ENCODE measurements at regions not wholly inside any gene's neighbourhood (a gene's known extent, or its start where the extent isn't known, plus 50 kb on each side); places are given as distances from the start of the nearest gene placed in this dataset.

- no peak for DNase-seq (ENCODE audit: low read depth)
- no peak for TF ChIP-seq CTCF (IDR thresholded peaks at IDR 0.05; ENCODE audit: insufficient read depth, low read length, poor library complexity, severe bottlenecking)
- H3K27me3 ChIP-seq (ENCODE audit: control insufficient read depth, insufficient read depth, low read length): no peaks in the 10 kb centered on the region
- H3K4me3 ChIP-seq (ENCODE audit: low read depth, low read length): no peak overlapping the region
- H3K36me3 ChIP-seq (ENCODE audit: control insufficient read depth, insufficient read depth, low read length): no peaks in the 10 kb centered on the region
Measured at GRCh38 chr7:118735441-118735840, 510.9 kb downstream of the ANKRD7 start.

GRCh38 chr7:118737935-118738334, 513.4 kb downstream of the ANKRD7 start:
- Histone ChIP-seq H3K36me3 (ENCODE audit: control insufficient read depth, insufficient read depth, low read length) (no peaks in the 10 kb centered on the region), H3K27me3 (ENCODE audit: control insufficient read depth, insufficient read depth, low read length) (no peaks in the 10 kb centered on the region), H3K4me3 (ENCODE audit: low read depth, low read length) (no peak overlapping the region)
- TF ChIP-seq CTCF (IDR thresholded peaks at IDR 0.05; ENCODE audit: insufficient read depth, low read length, poor library complexity, severe bottlenecking): no peak
- no peak for DNase-seq (ENCODE audit: low read depth)

GRCh38 chr7:118745927-118746326, 521.4 kb downstream of the ANKRD7 start:
- Histone ChIP-seq H3K4me3 (ENCODE audit: low read depth, low read length) (no peak overlapping the region), H3K36me3 (ENCODE audit: control insufficient read depth, insufficient read depth, low read length) (no peaks in the 10 kb centered on the region), H3K27me3 (ENCODE audit: control insufficient read depth, insufficient read depth, low read length) (no peaks in the 10 kb centered on the region)
- TF ChIP-seq CTCF (IDR thresholded peaks at IDR 0.05; ENCODE audit: insufficient read depth, low read length, poor library complexity, severe bottlenecking): no peak
- DNase-seq (ENCODE audit: low read depth): no peak

- Histone ChIP-seq H3K36me3 (ENCODE audit: control insufficient read depth, insufficient read depth, low read length) (no peaks in the 10 kb centered on the region), H3K27me3 (ENCODE audit: control insufficient read depth, insufficient read depth, low read length) (no peaks in the 10 kb centered on the region), H3K4me3 (ENCODE audit: low read depth, low read length) (no peak overlapping the region)
- TF ChIP-seq CTCF (IDR thresholded peaks at IDR 0.05; ENCODE audit: insufficient read depth, low read length, poor library complexity, severe bottlenecking): no peak
- no peak for DNase-seq (ENCODE audit: low read depth)
Measured at GRCh38 chr7:118747473-118747872, 523.0 kb downstream of the ANKRD7 start.

- H3K36me3 ChIP-seq (ENCODE audit: control insufficient read depth, insufficient read depth, low read length): no peaks in the 10 kb centered on the region
- H3K27me3 ChIP-seq (ENCODE audit: control insufficient read depth, insufficient read depth, low read length): no peaks in the 10 kb centered on the region
- no peak for TF ChIP-seq CTCF (IDR thresholded peaks at IDR 0.05; ENCODE audit: insufficient read depth, low read length, poor library complexity, severe bottlenecking)
- H3K4me3 ChIP-seq (ENCODE audit: low read depth, low read length): no peak overlapping the region
- no peak for DNase-seq (ENCODE audit: low read depth)
Measured at GRCh38 chr7:118753479-118753878, 529.0 kb downstream of the ANKRD7 start.

GRCh38 chr7:118754608-118755007, 530.1 kb downstream of the ANKRD7 start:
- no peak for TF ChIP-seq CTCF (IDR thresholded peaks at IDR 0.05; ENCODE audit: insufficient read depth, low read length, poor library complexity, severe bottlenecking)
- no peaks in the 10 kb centered on the region for H3K36me3 ChIP-seq (ENCODE audit: control insufficient read depth, insufficient read depth, low read length)
- no peak for DNase-seq (ENCODE audit: low read depth)
- no peaks in the 10 kb centered on the region for H3K27me3 ChIP-seq (ENCODE audit: control insufficient read depth, insufficient read depth, low read length)
- H3K4me3 ChIP-seq (ENCODE audit: low read depth, low read length): no peak overlapping the region
